NK-92 treated with Interleukin-12 subunit alpha and Interleukin-12 subunit beta, amount 100 ng/mL, for 24 hours (cell line): ENCODE measurements at regions not wholly inside any gene's neighbourhood (a gene's known extent, or its start where the extent isn't known, plus 50 kb on each side); places are given as distances from the start of the nearest gene placed in this dataset.

Source experiments
- DNase-seq: peaks from one replicate; lab custom pipeline; 2025; lab: John Stamatoyannopoulos, UW

DNA sequence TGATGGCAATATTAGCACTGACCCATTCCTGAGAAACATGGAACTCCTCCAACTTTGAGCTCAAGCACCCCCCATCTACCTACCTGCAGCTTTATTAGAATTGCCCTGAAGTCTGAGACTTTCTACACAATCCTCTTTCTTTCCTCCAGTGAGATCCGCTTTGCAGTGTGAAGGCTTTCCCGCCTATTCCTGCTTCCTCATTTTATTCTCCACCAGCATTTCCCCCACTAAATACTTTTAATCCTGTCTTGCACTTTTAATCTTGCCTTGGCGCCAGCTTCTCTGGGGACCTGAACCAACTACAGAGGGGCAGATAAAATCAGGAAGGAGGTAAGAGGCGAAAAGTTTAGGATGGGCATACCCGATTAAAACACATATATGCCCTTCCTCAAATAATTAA lies 178.1 kb upstream of the PRDM1 start:
- no peak for DNase-seq

DNA sequence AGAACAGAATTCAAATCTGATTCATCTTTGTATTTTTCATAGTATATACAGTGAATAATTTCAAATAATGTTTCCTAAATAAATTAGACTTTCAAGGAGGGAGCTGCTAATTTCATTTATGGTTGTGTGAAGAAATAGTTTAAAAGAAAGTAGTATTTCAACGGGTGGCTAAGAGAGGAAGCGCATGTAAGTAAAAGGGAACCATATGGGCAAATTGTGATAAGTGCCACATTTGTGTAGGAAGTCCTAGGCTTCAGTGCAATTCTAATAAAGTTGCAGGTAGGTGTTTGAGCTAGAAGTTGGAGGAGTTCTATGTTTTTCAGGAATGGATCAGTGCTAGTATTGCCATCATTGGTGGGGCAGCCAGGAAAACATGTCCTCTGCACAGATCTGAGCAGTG lies 178.8 kb upstream of the PRDM1 start:
- DNase-seq, result no peak

DNA sequence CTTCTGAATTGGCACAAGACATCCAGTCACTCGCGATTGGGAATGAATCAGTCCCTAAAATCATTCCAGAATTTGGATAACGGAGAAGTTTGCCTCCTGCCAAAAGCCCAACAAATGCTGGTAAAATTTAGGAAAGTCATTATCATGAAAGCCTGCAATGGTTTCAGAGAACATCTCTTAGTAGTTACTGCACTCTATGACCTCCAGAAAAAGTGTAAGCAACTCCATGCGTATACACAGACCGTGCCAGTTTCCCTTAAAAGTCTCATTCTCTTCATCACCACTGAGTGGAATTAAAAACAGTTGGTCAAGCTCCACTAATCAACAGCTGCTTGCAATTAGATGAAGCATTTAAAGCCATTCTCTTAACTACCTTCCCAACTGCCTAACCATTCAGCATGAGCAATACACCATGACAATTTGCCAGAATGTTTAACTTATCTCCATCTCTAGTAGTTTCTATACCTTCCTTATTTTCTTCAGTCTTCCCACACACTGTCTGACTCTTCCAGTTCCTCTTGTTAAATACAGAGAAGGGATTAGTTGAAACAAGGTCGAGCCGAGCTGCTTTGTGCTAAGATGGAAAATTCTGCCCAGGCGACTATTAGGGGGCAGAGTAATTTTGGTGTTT lies 183.6 kb upstream of the PRDM1 start:
- DNase-seq, result no peak

DNA sequence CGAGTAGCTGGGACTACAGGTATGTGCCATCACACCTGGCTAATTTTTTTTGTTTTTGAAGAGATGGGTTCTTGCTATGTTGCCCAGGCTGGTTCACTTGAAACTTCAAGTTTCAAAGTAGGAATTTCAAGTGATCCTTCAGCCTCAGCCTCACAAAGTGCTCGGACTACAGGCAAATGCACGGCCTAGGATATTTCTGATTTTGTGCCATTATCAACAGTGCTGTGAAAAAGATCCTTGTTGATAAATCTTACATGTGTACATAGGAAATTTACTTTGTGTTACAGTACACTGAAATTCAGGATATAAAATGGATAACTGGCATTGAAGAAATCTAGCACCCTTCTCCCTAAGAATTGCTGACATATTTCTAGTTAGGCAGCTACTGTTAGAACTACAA lies 184.6 kb upstream of the PRDM1 start:
- no peak for DNase-seq

DNA sequence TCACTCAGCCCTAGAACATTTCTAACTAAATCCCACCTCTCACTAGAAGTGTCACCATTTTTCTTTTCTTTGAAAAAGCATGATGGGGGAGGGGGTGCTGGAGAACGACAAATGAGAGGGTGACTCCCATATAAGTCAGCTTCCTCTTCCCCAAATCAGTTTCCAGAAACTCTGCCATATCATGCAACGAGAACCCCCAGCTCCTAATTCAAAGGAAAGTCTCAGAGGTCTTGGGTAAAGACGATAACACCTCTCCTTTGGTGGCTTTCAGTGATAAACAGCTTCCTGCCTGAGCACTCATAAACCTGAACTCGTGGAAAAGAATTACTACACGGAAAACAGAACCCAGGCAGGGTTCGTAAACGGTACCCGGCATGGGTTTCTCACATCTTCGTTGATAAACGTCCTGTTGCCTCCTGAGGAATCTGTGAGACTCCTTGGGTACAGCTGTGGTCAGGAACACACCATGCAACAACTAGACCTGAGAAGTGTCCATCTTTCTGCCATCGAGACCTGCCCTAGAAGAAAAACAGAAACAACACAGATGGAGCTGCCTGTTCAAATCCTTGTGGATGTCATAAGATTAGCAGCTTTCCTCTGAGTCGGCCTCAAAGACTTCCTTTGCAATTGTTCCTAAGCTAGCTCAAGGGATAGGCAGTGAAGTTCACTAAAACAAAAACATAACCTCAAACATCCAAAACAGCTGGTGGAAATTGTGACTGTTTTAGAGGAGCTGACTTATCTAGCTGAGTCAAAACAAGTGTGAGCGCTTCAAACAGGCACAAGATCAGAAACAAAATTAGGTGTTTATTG lies 185.8 kb upstream of the PRDM1 start:
- no peak for DNase-seq

DNA sequence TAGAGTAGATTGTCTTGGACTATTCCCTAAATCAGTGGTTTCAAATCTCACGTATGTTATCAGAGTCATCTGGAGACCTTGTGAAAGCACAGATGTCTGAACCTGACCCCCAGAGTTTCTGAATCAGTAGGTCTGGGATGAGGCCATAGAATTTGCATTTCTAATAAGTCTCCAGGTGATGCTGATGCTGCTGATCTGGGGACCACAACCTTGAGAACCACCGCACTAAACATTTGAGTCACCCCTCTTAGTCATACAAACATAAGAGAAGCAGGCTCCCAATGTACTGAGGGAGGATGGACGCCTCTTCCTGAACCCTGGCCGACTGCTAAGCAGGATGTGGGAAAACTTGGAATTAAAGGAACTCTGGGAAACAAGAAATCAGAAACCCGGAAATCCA lies 187.8 kb upstream of the PRDM1 start:
- DNase-seq, result no peak

DNA sequence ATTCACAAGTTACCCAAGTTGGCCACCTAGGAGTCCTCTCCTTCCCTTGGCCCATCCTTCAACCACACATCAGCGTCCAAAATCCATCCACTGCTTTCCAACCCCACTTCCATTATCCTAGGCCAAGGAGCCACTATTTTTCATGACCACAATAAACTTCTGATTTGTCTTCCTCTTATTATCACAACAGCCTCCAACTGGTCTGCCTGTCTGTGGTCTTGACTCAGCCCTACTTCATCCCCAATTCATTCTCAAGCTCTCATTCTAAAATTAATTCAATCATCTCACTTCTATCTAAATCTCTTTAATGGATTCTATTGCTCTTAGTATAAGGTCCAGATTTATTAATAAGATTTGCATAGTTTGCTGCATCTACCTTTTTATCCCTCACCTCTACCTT lies 189.0 kb upstream of the PRDM1 start:
- DNase-seq, result no peak

DNA sequence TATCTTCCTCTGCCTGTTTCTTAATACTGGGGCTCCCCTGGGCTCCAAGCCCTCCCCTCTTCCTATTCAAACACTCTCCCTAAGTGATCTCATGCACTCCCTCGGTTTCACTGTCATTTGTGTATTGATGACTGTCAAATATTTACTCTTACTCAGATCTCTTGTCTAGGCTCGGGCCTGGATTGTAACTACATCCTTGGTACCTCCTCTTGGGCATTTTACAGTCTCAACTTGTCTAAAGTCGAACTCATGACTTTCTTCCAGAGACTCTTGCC lies 189.4 kb upstream of the PRDM1 start:
- DNase-seq, result no peak

DNA sequence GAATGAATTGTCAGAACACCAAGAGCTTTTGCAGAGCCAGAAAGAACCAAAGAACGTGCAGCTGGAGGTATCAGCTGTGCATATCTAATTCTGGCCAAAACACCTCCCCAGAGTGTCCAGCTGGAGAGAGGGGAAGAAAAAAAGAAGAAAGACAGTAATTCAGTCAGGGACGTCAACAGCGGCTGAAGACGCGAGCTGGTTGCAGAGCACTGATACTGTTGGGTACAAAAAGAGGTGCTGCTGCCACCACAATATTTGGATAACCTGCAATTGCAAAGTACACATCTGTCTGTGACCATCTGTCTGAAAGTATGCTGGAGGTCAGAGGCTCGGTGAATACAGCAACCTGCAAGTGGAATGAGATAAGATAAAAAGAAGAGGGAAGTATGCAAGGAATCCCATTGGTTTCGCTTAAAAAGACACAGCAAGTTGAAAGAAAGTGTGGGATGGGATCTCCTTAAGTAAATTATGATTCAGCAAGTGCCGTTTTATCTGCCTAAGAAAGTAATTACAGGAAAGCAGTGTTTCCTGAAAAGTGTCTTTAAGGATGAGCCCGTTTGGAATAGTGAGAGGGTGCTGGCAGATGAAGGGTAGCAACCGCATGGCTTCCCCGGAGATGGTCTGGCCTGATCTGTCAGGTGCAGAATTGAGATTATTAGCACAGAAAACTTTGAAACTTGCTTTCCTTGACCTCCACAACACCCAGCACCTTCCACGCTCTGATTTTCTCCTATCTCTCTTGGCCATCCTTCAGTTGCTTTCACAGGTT lies 189.9 kb upstream of the PRDM1 start:
- no peak for DNase-seq

DNA sequence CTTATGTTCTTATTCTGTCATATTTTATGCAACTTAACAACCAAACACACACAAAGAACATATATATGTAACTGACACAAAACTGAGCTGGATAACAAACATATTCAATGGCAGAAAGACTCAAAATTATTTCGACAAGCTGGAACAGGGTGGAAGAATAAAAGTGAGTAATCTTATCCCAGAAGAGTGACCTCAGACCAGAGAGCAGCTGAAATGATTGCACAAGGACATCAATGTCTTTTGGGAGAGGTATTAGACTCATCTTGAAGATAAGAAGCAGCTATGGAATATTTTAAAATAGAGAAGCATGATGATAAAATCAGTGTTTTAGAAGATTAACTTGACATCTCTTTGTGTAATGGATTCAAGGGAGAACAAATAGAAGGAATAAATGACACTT lies 191.6 kb upstream of the PRDM1 start:
- DNase-seq, result no peak

DNA sequence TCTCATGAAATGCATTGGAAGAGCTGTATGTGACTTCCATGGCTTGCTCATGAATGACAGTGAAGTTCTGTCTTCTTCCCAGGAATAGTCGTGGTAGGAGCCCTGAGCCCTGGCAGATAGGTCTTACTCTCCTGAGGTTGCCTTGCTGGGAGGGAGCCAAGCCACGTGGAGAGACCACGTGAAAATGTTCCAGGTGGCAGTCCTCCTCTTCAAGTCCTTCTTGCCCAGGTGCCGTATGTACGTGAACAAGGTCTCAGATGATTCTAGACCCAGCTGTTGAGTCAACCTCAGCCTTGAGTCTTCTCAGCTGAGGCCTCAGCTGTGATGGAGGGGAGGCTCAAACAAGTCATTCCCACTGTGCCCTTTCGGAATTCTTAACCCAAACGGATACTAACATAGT lies 192.4 kb upstream of the PRDM1 start:
- DNase-seq, result no peak

DNA sequence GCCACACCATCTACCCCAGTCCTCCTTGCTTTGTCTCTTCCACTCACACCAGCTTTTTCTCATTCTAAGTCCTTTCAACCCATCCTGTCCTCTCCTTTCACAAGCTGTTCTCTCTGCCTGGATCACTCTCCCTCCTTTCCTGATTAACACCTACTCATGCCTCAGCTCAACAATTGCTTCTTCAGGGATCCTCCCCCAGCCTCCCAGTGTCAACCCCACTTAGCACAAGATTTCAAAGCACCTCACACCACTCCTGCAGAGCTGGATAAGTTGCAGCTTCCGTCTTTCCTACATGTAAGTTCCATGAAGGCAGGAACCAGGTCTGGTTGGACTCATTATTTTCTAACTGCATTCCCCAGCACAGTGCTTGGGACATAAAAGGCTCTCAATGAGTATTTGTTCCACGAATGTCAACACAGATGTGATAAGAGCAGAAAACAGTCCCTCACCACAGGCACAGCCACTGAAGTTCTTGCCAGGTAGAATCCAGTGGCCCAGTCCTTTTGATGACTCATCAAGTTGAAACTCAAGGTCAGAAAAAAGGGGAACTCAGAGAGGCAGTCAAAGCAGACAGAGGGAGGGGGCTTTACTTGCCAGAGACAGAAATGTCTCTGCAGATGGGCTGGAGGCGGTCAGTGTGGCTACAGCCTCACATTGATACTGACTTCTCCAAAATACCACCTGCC lies 193.4 kb upstream of the PRDM1 start:
- DNase-seq, result no peak

DNA sequence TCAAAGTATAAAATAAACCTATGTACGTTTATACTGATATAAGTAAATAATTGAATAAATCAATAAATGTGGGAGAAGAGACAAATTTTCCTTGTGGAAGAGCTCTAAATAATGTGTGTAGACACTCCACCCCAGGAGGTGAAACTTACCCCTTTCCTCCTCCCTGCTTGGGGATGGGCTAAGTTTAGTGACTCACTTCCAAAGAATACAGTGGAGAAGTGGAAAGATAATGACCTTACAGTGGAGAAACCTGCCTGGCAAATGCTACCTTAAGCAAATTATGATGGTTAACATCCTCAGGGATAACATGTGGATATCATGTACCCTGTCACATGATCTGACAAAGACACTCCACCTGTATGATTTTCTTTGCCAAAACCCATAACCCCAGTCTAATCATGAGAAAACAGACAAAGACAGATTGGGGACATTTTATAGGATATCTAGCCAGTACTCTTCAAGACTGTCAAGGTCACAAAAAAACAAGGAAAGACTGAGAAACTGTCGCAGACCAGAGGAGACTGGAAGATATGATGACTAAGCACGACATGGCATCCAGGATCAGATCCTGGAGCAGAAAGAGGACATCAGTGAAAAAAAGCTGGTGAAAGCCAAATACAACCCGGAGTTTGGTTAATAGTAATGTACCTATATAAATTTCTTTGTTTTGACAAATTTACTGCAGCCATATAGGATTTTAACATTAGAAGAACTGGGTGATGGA lies 195.5 kb upstream of the PRDM1 start:
- DNase-seq, result no peak

DNA sequence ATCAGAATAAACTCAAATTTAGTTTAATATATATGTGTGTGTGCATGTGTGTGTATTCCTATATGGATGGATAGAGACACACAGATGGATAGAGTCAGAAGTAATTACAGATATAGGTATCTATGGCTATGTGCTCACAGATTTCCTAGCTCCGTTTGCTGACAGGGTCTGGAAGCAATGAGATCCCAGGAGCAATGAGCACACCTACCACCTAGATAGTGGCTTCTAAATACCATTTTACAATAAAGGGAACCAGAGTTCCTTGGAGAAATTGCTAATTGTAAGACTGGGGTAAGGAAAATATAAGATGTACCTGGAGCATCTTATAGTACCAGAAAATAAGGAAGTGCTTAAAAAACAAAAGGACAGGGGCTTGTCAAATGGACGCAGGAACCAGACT lies 196.2 kb upstream of the PRDM1 start:
- no peak for DNase-seq

DNA sequence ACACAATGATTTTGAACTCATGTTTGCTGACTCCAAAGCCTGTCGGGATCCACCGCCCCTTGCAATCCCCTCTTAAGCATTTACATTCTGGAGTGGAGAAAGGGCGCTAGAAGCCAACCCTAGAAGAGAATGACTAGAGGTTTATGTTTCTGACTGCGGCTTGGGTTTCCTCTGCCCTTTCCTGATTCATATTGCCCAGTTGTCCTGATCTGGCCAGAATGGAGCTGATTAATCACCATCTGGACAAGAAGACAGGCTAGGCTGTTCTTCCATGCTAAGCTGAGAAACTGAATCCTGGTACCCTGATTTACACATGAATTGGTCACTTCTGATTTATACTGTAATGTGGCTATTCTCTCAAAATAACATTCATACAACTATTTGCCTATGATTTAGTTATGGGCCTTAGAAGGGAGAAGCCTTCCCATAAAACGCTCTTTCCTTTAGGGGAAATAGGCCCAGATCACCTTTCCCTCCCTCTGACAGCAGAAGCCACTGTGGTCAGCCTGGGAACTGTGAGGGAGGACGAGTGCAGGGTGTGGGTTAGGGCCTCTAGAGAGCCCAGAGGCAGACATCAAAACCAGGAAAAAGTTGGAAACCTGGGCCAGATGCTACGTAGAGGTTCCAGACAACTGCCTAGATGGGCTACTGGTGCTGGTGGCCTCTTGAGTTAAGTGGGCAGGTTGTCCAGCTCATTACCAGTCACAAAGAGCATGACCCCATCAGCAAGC lies 199.2 kb upstream of the PRDM1 start:
- DNase-seq, result no peak

DNA sequence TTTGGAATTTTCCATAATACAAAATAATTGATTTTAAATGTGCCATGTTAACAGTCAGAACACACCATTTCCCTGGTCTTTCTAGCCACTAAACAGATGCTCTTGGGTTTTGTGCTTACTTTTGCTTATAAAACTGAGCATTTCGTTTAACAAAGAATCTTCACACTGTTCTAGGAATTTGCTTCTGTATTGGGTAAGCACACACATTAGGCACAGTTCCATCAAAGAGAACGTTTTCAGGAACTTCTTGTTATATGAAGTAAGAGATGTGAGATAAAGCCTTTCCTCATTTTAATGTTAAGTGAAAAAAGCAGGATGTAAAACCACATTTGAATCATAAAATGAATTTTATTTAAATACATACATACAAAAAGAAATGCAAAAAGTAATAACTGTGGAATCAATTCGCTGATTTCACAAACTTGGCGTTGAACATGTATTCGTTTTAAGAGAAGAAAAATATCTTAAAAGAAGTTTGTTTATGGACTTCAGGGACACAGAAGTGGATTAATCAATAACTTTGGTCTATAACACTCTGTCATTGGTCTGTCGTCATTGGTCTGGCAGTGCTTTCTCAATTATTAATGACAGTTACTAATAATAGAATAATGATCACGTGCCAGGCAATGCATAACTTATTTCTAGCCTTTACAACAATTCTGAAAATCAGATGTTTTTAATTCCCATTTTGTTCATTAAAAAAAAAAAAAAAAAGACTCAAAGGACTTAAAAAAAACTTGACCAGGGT lies 199.9 kb upstream of the PRDM1 start:
- no peak for DNase-seq

DNA sequence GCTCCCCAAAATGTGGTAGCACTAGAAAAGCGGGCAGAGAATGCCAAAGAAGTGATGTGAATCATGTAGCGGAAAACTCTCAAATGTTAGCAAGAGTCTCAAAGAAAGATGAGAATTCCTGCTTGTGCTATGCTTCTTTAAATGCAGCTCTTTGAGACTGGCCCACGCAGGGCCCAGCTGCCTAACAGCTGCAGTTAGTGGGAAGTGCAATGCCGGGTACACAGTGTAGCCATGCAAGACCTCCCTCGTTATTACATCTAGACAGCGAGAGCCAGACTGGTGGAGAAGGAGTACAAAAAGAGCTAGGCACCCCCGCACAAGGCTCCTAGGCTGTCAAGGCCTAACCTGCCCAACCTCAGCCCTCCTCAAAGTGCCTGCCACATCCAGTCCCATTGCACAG lies 201.7 kb upstream of the PRDM1 start:
- DNase-seq, result no peak

DNA sequence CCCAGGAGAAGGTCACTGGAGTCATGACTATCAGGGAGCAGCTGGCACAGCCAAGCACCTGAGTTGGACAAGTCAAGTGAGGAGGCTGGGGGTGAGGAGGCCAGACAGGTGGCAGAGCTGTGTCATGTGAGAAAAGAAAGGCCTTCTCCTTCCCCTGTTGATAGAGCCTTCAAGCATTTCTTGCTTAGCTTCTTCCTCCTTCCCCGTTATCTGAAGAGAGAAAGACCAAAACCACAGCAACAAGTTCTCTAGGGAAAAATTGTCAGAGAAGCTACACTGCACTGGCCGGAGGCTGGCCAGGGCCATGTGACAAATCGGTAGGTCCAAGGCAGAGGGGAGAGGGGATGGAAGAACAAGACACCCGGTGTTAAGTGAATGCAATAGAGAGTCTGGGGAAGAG lies 202.1 kb upstream of the PRDM1 start:
- DNase-seq, result no peak

DNA sequence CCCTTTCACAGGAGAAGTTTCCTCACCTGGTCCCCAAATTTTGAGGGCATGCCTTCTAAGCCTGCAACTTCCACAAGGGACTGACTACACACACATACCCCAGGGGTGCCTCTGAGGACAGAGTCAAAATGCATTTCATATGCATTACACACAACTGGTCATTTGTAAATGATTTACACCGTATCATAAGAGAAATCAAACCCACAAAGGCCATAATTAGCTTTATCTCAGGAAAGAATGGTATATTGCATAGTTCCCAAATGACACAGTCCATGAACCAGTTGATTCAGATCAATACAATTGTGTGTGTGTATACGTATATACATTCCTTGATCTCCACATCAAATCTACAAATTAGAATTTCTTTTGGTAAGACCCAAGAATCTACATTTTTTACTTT lies 203.3 kb upstream of the PRDM1 start:
- DNase-seq, result no peak

DNA sequence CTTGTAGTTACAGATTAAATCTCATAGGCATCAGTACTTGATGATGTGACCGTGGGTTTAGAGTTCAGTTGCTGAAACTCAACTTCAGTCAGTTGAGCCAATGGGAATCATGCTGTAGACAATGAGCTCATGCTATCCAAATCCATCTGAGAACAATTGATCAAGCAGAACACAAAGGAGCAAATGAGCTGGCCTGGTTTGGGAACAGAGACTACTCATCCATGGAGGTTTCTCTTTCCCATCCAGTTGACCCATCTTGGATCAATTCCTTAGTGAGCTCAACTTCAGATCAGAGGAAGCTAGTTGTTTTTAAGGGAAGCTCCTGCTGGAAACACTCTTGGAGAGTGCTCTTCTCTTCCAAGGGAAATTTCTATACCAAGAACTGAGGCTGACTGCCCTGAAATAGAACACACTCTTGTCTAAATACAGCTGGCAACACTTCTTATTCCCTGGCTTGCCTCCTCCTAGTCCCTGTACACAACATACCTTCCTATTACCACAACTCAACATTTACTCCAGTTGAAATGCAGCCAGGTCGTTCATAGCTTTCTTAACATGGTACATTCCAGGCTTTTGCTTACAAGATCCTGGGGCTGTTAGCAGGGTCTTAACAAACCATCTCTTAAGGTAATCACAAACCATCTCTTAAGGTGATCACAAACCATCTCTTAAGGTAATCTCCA lies 203.9 kb upstream of the PRDM1 start:
- no peak for DNase-seq
